Skeletal muscle tissue (tissue), 3 donors: ENCODE measurements at regions not wholly inside any gene's neighbourhood (a gene's known extent, or its start where the extent isn't known, plus 50 kb on each side); places are given as distances from the start of the nearest gene placed in this dataset.

Experiments
- H3K27ac ChIP-seq: one replicate; pipeline ENCODE4 v1.7.0; 2013; ENCODE audit warnings: mild to moderate bottlenecking, low read depth, low read length, inconsistent platforms
- H3K27me3 ChIP-seq, 3 donors: one replicate each; pipeline ENCODE4 v1.7.0; 2013; ENCODE audit warnings: low read length in 3 of 3; ENCODE audit not compliant: control insufficient read depth in 3 of 3, insufficient read depth in 3 of 3
- H3K36me3 ChIP-seq, 3 donors: one replicate each; pipeline ENCODE4 v1.7.0; 2013; ENCODE audit warnings: low read length in 3 of 3; ENCODE audit not compliant: control insufficient read depth in 3 of 3, insufficient read depth in 3 of 3
- H3K4me1 ChIP-seq, 3 donors: one replicate each; pipeline ENCODE4 v1.7.0; 2013; ENCODE audit warnings: low read length in 3 of 3, mild to moderate bottlenecking in 3 of 3; ENCODE audit not compliant: control insufficient read depth in 3 of 3, insufficient read depth in 3 of 3
- H3K4me3 ChIP-seq, 3 donors: one replicate each; pipeline ENCODE4 v1.7.0; 2013; ENCODE audit warnings: low read length in 3 of 3
- H3K9ac ChIP-seq, 3 donors: one replicate each; pipeline ENCODE4 v1.7.0; 2013; ENCODE audit warnings: low read length in 3 of 3, mild to moderate bottlenecking in 3 of 3, moderate library complexity in 2 of 3, low read depth in 1 of 3
- H3K9me3 ChIP-seq, 3 donors: one replicate each; pipeline ENCODE4 v1.7.0; 2013; ENCODE audit warnings: low read length in 3 of 3; ENCODE audit not compliant: control insufficient read depth in 3 of 3
- donor health status: Osteomylitis.

DNA sequence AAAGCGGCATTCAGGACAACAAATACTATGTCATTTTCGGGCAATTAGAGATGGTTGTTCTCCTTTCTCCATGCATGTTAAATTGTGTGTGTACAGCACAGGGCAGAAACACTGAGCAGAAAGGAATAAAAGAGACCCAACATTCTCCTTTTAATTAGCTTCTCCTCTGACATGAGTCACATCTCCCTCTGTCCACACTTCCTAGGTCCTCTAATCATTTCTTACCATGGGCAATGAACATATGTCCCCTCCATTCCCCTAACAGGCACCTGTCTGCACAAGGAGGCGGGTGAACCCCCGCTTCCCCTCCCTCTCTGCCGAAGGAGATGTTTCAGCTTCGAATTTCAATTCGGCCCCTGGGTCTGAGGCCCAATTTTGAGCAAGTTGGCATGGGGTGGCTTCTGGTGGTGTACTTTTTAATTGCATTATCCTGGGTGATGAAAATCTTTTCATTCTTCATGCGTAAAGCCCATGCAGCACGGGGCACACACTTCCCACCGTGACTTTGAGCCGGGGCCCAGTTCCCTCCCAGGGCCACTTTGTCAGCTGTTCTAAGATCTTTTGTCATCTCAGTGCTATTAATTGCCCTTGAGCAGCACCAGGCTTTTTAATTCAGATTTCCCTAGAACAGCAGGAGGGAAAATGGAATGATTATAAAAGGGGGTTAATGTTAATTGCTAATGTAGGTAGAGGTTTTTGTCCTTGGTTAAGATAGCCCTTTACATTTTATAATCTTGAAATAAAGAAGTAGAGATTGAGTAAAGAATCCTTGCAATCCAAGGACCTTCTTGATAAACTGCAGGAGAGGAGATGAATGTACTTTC is 219.5 kb upstream of the NRP1 start:
- H3K36me3 ChIP-seq = no peaks in the 10 kb centered on the region
- no peaks in the 10 kb centered on the region for H3K27me3 ChIP-seq

GRCh38 chr10:33552290-33552689 is 217.8 kb upstream of the NRP1 start:
- Histone ChIP-seq H3K9ac (no peak overlapping the region), H3K4me1 (peaks cover 0 to 2% (median 0%) of the 10 kb centered on the region in 3 donors), H3K9me3 (no peaks in the 10 kb centered on the region), H3K36me3 (no peaks in the 10 kb centered on the region), H3K27me3 (no peaks in the 10 kb centered on the region), H3K4me3 (no peak overlapping the region), H3K27ac (no peak overlapping the region)

More for the DNA sequence above, 219.5 kb upstream of the NRP1 start:
- Histone ChIP-seq H3K4me3 (no peak overlapping the region), H3K9ac (no peak overlapping the region), H3K4me1 (peaks cover 0 to 4% (median 0%) of the 10 kb centered on the region in 3 donors), H3K9me3 (no peaks in the 10 kb centered on the region), H3K27ac (no peak overlapping the region)

DNA sequence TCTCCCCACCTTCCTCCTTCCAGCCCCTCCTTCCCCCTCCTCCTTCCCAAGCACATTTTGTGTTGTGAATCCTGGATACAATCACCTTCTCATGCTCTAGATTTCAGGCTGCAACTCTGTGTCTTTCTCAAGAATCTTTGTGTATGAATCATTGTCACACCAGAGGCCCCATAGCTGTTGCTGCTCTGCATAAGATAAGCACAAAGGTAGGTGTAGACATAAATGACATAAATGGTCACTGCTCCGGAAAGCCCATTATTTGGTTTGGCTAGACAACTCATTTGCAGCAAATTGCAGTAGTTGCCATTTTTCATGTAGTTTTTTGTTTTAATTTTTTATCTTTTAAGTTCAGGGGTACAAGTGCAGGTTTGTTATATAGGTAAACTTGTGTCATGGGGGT is 216.3 kb upstream of the NRP1 start:
- H3K27me3 ChIP-seq = no peaks in the 10 kb centered on the region

DNA sequence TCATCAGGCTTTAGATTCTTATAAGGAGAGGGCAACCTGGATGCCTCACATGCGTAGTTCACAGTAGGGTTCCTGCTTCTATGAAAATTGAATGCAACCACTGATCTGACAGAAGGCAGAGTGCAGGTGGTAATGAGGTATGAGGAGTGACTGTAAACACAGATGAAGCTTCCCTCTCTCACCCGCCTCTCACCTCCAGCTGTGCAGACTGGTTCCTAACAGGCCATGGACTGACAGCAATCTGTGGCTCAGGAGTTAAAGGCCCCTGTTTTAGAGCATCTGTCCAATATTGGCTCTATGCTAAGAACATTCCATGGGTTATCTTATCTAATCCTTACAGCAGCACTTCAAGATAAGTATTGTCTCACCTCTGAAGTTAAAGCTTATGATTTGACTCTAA is 213.5 kb upstream of the NRP1 start:
- H3K4me1 ChIP-seq = no peaks in the 10 kb centered on the region
- no peak overlapping the region for H3K9ac ChIP-seq
- no peak overlapping the region for H3K27ac ChIP-seq

More for the DNA sequence above, 216.3 kb upstream of the NRP1 start:
- Histone ChIP-seq H3K27ac (no peak overlapping the region), H3K4me1 (peaks cover 0 to 2% (median 0%) of the 10 kb centered on the region in 3 donors), H3K4me3 (no peak overlapping the region), H3K9me3 (no peaks in the 10 kb centered on the region), H3K36me3 (no peaks in the 10 kb centered on the region), H3K9ac (no peak overlapping the region)

DNA sequence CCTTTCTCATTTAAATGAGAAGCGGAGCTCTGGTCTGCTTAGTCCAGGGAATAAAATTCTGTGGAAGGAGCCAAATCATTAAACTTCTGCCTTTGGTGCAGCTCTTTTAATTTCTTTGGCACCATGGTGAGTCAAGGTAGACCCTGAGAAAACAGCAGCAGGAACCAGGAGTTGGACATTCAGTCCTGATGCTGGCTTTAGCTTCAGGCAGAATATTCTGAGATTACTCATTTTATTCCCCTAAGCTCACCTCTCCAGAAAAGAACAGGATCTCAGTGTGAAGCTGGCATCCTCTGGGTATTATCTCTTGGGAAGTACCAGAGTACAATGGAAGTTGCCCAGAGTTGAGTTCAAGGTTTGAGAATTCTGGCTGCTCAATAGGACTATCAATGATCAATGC is 211.6 kb upstream of the NRP1 start:
- Histone ChIP-seq H3K9me3 (no peaks in the 10 kb centered on the region), H3K27me3 (no peaks in the 10 kb centered on the region), H3K9ac (no peak overlapping the region), H3K4me1 (no peaks in the 10 kb centered on the region), H3K4me3 (no peak overlapping the region), H3K27ac (no peak overlapping the region), H3K36me3 (no peaks in the 10 kb centered on the region)

More for the DNA sequence above, 213.5 kb upstream of the NRP1 start:
- H3K4me3 ChIP-seq = no peak overlapping the region
- H3K9me3 ChIP-seq = no peaks in the 10 kb centered on the region
- H3K36me3 ChIP-seq = no peaks in the 10 kb centered on the region
- H3K27me3 ChIP-seq = no peaks in the 10 kb centered on the region

- Histone ChIP-seq H3K9ac (no peak overlapping the region), H3K27me3 (no peaks in the 10 kb centered on the region), H3K36me3 (no peaks in the 10 kb centered on the region), H3K4me3 (no peak overlapping the region), H3K27ac (no peak overlapping the region), H3K9me3 (no peaks in the 10 kb centered on the region), H3K4me1 (no peaks in the 10 kb centered on the region)
Measured at GRCh38 chr10:33542752-33543505, 208.5 kb upstream of the NRP1 start.

DNA sequence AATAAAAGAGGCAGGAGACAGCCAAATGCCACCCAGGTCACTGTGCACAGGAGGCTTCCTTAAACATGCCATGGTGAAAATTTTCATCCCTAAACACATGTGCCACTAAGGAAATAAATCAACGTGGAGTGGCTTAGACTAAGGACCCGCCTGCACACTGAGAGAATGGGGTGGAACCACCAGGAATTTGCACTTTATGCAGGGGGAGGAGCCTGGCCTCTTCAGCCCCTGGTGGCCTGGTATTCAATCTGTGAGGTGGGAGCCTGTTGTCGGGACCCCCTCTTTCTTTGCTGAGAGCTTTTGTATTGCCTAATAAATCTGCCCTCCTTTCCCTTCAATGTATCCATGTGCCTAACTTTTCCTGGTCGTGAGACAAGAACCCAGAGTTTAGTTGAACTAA is 204.6 kb upstream of the NRP1 start:
- Histone ChIP-seq H3K36me3 (no peaks in the 10 kb centered on the region), H3K27me3 (no peaks in the 10 kb centered on the region), H3K9ac (no peak overlapping the region), H3K4me3 (no peak overlapping the region), H3K27ac (no peak overlapping the region), H3K4me1 (no peaks in the 10 kb centered on the region), H3K9me3 (no peaks in the 10 kb centered on the region)

- H3K27ac ChIP-seq = no peak overlapping the region
- H3K4me1 ChIP-seq = no peaks in the 10 kb centered on the region
- no peak overlapping the region for H3K4me3 ChIP-seq
- no peaks in the 10 kb centered on the region for H3K9me3 ChIP-seq
- H3K36me3 ChIP-seq = no peaks in the 10 kb centered on the region
- H3K9ac ChIP-seq = no peak overlapping the region
- H3K27me3 ChIP-seq = no peaks in the 10 kb centered on the region
Measured at GRCh38 chr10:33537066-33537465, 202.6 kb upstream of the NRP1 start.

DNA sequence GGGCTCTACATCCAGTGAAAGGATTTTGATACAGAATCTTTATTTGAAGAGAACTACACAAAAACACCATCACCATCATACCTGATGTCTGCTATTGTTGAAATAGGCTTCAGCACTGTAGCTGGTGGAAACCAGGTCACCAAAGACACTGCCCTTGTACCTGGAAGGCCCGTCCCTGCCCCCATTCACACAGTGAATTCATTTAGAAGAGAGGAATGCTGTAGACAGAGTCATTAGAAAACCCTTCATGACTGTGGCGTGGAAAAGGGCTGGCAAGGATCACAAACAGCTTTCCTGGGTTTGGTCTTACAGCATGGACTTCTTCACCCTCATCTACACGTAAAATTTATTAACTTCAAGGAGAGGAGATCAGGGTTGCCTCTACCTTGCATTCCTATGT is 202.0 kb upstream of the NRP1 start:
- Histone ChIP-seq H3K4me3 (no peak overlapping the region), H3K27me3 (no peaks in the 10 kb centered on the region), H3K27ac (no peak overlapping the region), H3K9me3 (no peaks in the 10 kb centered on the region), H3K9ac (no peak overlapping the region), H3K4me1 (no peaks in the 10 kb centered on the region), H3K36me3 (no peaks in the 10 kb centered on the region)

GRCh38 chr10:33535866-33536265 is 201.4 kb upstream of the NRP1 start:
- Histone ChIP-seq H3K27me3 (no peaks in the 10 kb centered on the region), H3K36me3 (no peaks in the 10 kb centered on the region), H3K9ac (no peak overlapping the region), H3K27ac (no peak overlapping the region), H3K9me3 (no peaks in the 10 kb centered on the region), H3K4me3 (no peak overlapping the region), H3K4me1 (no peaks in the 10 kb centered on the region)
